Peyer's patch (tissue), 4 donors: ENCODE measurements at regions not wholly inside any gene's neighbourhood (a gene's known extent, or its start where the extent isn't known, plus 50 kb on each side); places are given as distances from the start of the nearest gene placed in this dataset.

ENCODE experiments used
- DNase-seq, 3 donors: peaks; one replicate each; pipeline ENCODE4 v3.0.0-alpha.2; 2017 to 2019
- H3K27ac ChIP-seq, 4 donors: fragments of 200-600 bp; sonication (generic); one replicate each; pipeline ENCODE4 v1.5.1; 2016 to 2019
- H3K27me3 ChIP-seq, 2 donors: fragments of 200-600 bp; sonication (generic); one replicate each; pipeline ENCODE4 v1.5.1; 2019
- H3K36me3 ChIP-seq, 3 donors: fragments of 200-600 bp; sonication (generic); one replicate each; pipeline ENCODE4 v1.5.1; 2016 to 2019
- H3K4me1 ChIP-seq, 4 donors: fragments of 200-600 bp; sonication (generic); one replicate each; pipeline ENCODE4 v1.5.1; 2016 to 2019
- H3K4me3 ChIP-seq, 4 donors: fragments of 200-600 bp; sonication (generic); 1 replicate in 3 of 4; 2 replicates in 1 of 4; pipeline ENCODE4 v1.5.1; 2016 to 2019; ENCODE audit warnings: mild to moderate bottlenecking in 1 of 4
- H3K9me3 ChIP-seq, 4 donors: fragments of 200-600 bp; sonication (generic); one replicate each; pipeline ENCODE4 v1.5.1; 2016 to 2019; ENCODE audit warnings: mild to moderate bottlenecking in 1 of 4
- CTCF ChIP-seq, 6 experiments: fragments of 450-650 bp in 4 of 6; fragments of 200-600 bp in 2 of 6; sonication (generic) in 1 of 6; IDR thresholded peaks; one replicate each; pipeline ENCODE4 v1.5.1; 2017 to 2019; ENCODE audit warnings: antibody characterized with exemption in 6 of 6, mild to moderate bottlenecking in 3 of 6, moderate library complexity in 1 of 6
- POLR2A ChIP-seq, 2 donors: fragments of 450-650 bp; IDR thresholded peaks; one replicate each; pipeline ENCODE4 v1.5.1; 2017; ENCODE audit warnings: antibody characterized with exemption in 2 of 2, mild to moderate bottlenecking in 2 of 2, moderate library complexity in 2 of 2

- no peak overlapping the region for H3K27ac ChIP-seq
- TF ChIP-seq POLR2A (IDR thresholded peaks at IDR 0.05) (no peak), CTCF (IDR thresholded peaks at IDR 0.05) (no peak)
- no peak for DNase-seq
- peaks cover 0 to 12% (median 0%) of the 10 kb centered on the region in 4 donors for H3K9me3 ChIP-seq
- no peak overlapping the region for H3K4me3 ChIP-seq
- H3K36me3 ChIP-seq, result no peaks in the 10 kb centered on the region
- H3K4me1 ChIP-seq, result peaks cover 0 to 5% (median 0%) of the 10 kb centered on the region in 4 donors
- H3K27me3 ChIP-seq, result no peaks in the 10 kb centered on the region
Observed at GRCh38 chr19:41525989-41526388, 50.0 kb upstream of the CEACAM21 start.
